ENCODE measurements at regions not wholly inside any gene's neighbourhood (a gene's known extent, or its start where the extent isn't known, plus 50 kb on each side); places are given as distances from the start of the nearest gene placed in this dataset.

DNA sequence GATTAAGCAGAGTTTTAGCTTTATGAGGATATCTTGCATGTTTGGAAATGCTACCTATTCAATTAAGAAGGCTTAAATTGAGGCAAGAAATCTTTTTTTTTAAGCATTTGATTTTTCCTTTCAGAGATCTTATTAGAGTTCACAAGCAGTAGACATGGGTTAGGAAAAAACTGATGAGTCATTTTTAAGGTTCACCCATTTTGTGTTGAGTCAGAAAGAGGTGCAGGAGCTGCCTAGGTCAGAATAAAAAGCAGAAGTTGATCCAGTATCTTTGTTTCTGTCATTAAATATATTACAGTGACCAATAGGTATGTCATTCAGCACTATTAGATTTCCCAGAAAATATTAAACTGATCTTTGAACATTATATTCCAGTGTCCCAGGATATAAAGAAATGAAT is 306.8 kb downstream of the LMBRD1 start:
- H3K9me3 ChIP-seq (replicated peaks; ENCODE audit: control insufficient read depth, insufficient read depth, low read depth, low read length), result no peaks in the 10 kb centered on the region
- no peaks in the 10 kb centered on the region for H4K20me1 ChIP-seq (replicated peaks; ENCODE audit: control insufficient read depth, insufficient read depth, low read length)
- no peaks in the 10 kb centered on the region for H3K27me3 ChIP-seq (ENCODE audit: control insufficient read depth in 2 of 2, insufficient read depth in 2 of 2, low read length in 2 of 2)
- no peaks in the 10 kb centered on the region for H3K79me2 ChIP-seq (ENCODE audit: control insufficient read depth, insufficient read depth, low read length)
- DNase-seq (ENCODE audit: extremely low read depth in 1 of 4, low spot score in 3 of 4) (no peak), ATAC-seq (0 out of 3 replicates have a peak, but pooled peaks have one; percentile 32), FAIRE-seq (no peak)
- H3K9me1 ChIP-seq (ENCODE audit: control insufficient read depth, insufficient read depth, low read length), result no peaks in the 10 kb centered on the region
- BruUV-seq (replicated peaks), result no TSS peak
- no peaks in the 10 kb centered on the region for H3K4me1 ChIP-seq (replicated peaks in 1 of 2; ENCODE audit: control insufficient read depth in 2 of 2, insufficient read depth in 2 of 2, low read length in 2 of 2)
- ChIA-PET POLR2A (no interaction called here), CTCF (ENCODE audit: low intra/inter-chr PET ratio) (no interaction called here)
- peak overlapping the region; percentile 36; the same call in 1 of the 3 replicates for H3K27ac ChIP-seq (ENCODE audit: extremely low read depth, low read depth, low read length)
- H3K4me2 ChIP-seq (ENCODE audit: insufficient read depth, low read length), result no peak overlapping the region
- no peak overlapping the region for H3K4me3 ChIP-seq
- no peak overlapping the region for H3K9ac ChIP-seq (ENCODE audit: insufficient read depth in 1 of 2, low read depth in 2 of 2, low read length in 2 of 2)
- intact Hi-C loops (cut with micrococcal nuclease), result no loop called here
- H2AFZ ChIP-seq (ENCODE audit: low read depth, low read length), result no peak overlapping the region
- in situ Hi-C loops (cut with MboI), result no loop called here
- no peaks in the 10 kb centered on the region for H3K36me3 ChIP-seq (ENCODE audit: control insufficient read depth, insufficient read depth, low read length)
- TF ChIP-seq HNRNPL (IDR thresholded peaks at IDR 0.05; ENCODE audit: low read depth, low read length) (no peak), BMI1 (IDR thresholded peaks at IDR 0.05; ENCODE audit: low read length) (no peak), NFE2L1 (tag; IDR thresholded peaks at IDR 0.05; ENCODE audit: borderline replicate concordance, low read depth) (peak; percentile 64; the same call in 1 of the 2 replicates), BACH1 (tag; IDR thresholded peaks at IDR 0.05) (peak; percentile 79), MAFG (tag; conservative IDR thresholded peaks at IDR 0.05) (peak; percentile 80), ZNF316 (IDR thresholded peaks at IDR 0.05) (peak; percentile 94), C11orf30 (IDR thresholded peaks at IDR 0.05; ENCODE audit: low read depth) (peak; percentile 64), FUS (optimal IDR thresholded peaks at IDR 0.05; ENCODE audit: low read depth, low read length) (no peak), MAFK (IDR thresholded peaks at IDR 0.05; ENCODE audit: low read length) (peak; percentile 67; the same call in 1 of the 2 replicates), ATF3 (IDR thresholded peaks at IDR 0.05) (peak; percentile 45), ATF3 (CRISPR knock-in tag; conservative IDR thresholded peaks at IDR 0.05) (no peak), MAFF (IDR thresholded peaks at IDR 0.05; ENCODE audit: low read length) (peak; percentile 67), MEF2D (tag; conservative IDR thresholded peaks at IDR 0.05; ENCODE audit: low read depth) (no peak), NFE2 (IDR thresholded peaks at IDR 0.05; ENCODE audit: low read depth) (peak; percentile 59), ELF1 (tag; IDR thresholded peaks at IDR 0.05) (no peak)
